WTC11 (cell line): ENCODE measurements at regions not wholly inside any gene's neighbourhood (a gene's known extent, or its start where the extent isn't known, plus 50 kb on each side); places are given as distances from the start of the nearest gene placed in this dataset.

ENCODE experiments used
- ETV6 ChIP-seq: sonication (generic); formaldehyde crosslinking; IDR thresholded peaks from 2 replicates; pipeline ENCODE4 v1.8.1; 2022; ENCODE audit warnings: mild to moderate bottlenecking, missing genetic modification reagents
- JUN ChIP-seq: sonication (generic); formaldehyde crosslinking; IDR thresholded peaks from 2 replicates; pipeline ENCODE4 v1.8.0; 2023; ENCODE audit warnings: mild to moderate bottlenecking, missing genetic modification reagents
- RELA ChIP-seq: sonication (generic); formaldehyde crosslinking; IDR thresholded peaks from 2 replicates; pipeline ENCODE4 v1.8.1; 2022; ENCODE audit warnings: missing genetic modification reagents, mild to moderate bottlenecking, borderline replicate concordance
- TCF7 ChIP-seq: sonication (generic); formaldehyde crosslinking; IDR thresholded peaks from 2 replicates; pipeline ENCODE4 v1.8.0; 2022; ENCODE audit warnings: mild to moderate bottlenecking, low read depth, missing genetic modification reagents, moderate library complexity
- ZNF232 ChIP-seq: sonication (generic); formaldehyde crosslinking; IDR thresholded peaks from 2 replicates; pipeline ENCODE4 v1.8.0; 2022; ENCODE audit warnings: mild to moderate bottlenecking, missing genetic modification reagents
- TF ChIP-seq, protein P1 (sequence below): fragments of 200-600 bp; IDR thresholded peaks from 2 replicates; pipeline ENCODE4 v1.8.0; 2022; ENCODE audit warnings: antibody characterized with exemption
- TF ChIP-seq, protein P2 (sequence below): sonication (generic); formaldehyde crosslinking; IDR thresholded peaks from 2 replicates; pipeline ENCODE4 v1.8.0; 2022; ENCODE audit warnings: mild to moderate bottlenecking, missing genetic modification reagents
- TF ChIP-seq, protein P3 (sequence below): fragments of 250-450 bp; sonication (Bioruptor Pico); IDR thresholded peaks from 2 replicates; pipeline ENCODE4 v1.8.0; 2021; ENCODE audit warnings: mild to moderate bottlenecking
- TF ChIP-seq, protein P4 (sequence below): sonication (generic); formaldehyde crosslinking; IDR thresholded peaks from 2 replicates; pipeline ENCODE4 v1.8.1; 2023; ENCODE audit warnings: mild to moderate bottlenecking, missing genetic modification reagents, moderate library complexity

DNA sequence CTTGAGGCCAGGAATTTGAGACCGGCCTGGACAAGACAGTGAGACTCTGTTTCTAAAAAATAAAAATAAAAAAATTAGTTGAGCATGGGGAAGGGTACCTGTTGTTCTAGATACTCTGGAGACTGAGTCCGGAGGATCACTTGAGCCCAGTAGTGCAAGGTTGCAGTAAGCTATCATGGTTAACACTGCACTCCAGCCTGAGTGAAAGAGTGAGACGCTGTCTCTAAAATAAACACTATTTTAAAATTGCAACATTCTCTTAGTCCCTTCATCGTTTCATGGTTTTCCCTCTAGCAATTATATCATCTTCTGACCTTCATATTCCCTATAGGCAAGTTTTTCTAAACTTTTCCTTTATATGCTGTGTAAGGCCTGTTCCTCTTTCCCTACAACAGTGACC is 248.5 kb downstream of the VAPA start:
- TF ChIP-seq TCF7 (CRISPR knock-in tag) (no peak), JUN (CRISPR knock-in tag) (no peak), RELA (CRISPR knock-in tag) (no peak), ZNF232 (no peak), ETV6 (CRISPR knock-in tag) (no peak)
- TF ChIP-seq, protein P1, sequence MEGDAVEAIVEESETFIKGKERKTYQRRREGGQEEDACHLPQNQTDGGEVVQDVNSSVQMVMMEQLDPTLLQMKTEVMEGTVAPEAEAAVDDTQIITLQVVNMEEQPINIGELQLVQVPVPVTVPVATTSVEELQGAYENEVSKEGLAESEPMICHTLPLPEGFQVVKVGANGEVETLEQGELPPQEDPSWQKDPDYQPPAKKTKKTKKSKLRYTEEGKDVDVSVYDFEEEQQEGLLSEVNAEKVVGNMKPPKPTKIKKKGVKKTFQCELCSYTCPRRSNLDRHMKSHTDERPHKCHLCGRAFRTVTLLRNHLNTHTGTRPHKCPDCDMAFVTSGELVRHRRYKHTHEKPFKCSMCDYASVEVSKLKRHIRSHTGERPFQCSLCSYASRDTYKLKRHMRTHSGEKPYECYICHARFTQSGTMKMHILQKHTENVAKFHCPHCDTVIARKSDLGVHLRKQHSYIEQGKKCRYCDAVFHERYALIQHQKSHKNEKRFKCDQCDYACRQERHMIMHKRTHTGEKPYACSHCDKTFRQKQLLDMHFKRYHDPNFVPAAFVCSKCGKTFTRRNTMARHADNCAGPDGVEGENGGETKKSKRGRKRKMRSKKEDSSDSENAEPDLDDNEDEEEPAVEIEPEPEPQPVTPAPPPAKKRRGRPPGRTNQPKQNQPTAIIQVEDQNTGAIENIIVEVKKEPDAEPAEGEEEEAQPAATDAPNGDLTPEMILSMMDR = no peak
- TF ChIP-seq, protein P2, sequence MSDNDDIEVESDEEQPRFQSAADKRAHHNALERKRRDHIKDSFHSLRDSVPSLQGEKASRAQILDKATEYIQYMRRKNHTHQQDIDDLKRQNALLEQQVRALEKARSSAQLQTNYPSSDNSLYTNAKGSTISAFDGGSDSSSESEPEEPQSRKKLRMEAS (CRISPR knock-in tag) = no peak
- TF ChIP-seq, protein P3, sequence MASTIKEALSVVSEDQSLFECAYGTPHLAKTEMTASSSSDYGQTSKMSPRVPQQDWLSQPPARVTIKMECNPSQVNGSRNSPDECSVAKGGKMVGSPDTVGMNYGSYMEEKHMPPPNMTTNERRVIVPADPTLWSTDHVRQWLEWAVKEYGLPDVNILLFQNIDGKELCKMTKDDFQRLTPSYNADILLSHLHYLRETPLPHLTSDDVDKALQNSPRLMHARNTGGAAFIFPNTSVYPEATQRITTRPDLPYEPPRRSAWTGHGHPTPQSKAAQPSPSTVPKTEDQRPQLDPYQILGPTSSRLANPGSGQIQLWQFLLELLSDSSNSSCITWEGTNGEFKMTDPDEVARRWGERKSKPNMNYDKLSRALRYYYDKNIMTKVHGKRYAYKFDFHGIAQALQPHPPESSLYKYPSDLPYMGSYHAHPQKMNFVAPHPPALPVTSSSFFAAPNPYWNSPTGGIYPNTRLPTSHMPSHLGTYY (CRISPR knock-in tag) = no peak
- TF ChIP-seq, protein P4, sequence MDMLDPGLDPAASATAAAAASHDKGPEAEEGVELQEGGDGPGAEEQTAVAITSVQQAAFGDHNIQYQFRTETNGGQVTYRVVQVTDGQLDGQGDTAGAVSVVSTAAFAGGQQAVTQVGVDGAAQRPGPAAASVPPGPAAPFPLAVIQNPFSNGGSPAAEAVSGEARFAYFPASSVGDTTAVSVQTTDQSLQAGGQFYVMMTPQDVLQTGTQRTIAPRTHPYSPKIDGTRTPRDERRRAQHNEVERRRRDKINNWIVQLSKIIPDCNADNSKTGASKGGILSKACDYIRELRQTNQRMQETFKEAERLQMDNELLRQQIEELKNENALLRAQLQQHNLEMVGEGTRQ (CRISPR knock-in tag) = no peak
